H1 (cell line): ENCODE measurements at regions not wholly inside any gene's neighbourhood (a gene's known extent, or its start where the extent isn't known, plus 50 kb on each side); places are given as distances from the start of the nearest gene placed in this dataset.

ENCODE experiments used
- NANOG ChIP-seq: IDR thresholded peaks from 2 replicates; pipeline ENCODE4 v1.6.1; 2011; ENCODE audit warnings: low read length, low read depth, mild to moderate bottlenecking, inconsistent platforms; ENCODE audit not compliant: insufficient read depth, poor library complexity, severe bottlenecking
- SRF ChIP-seq: IDR thresholded peaks from 2 replicates; pipeline ENCODE4 v1.6.1; 2011; ENCODE audit warnings: mild to moderate bottlenecking, low read depth, low read length, moderate library complexity
- SUZ12 ChIP-seq: fragments of 200-600 bp; sonication (generic); IDR thresholded peaks from 2 replicates; pipeline ENCODE4 v1.6.1; 2012; ENCODE audit warnings: mild to moderate bottlenecking, inconsistent platforms, low read length, moderate library complexity, mixed read lengths

- TF ChIP-seq SRF (no peak), NANOG (no peak), SUZ12 (no peak)
- TF ChIP-seq, all 59 proteins: peak for 0
Observed at GRCh38 chr13:37435881-37436280, 162.7 kb downstream of the POSTN start (continued).
